GM18498 (cell line): ENCODE measurements at regions not wholly inside any gene's neighbourhood (a gene's known extent, or its start where the extent isn't known, plus 50 kb on each side); places are given as distances from the start of the nearest gene placed in this dataset.
"Not testable (repeated sequence)": the region's sequence is repeated elsewhere in the genome, so short reads cannot be mapped to it uniquely, and the experiment has no call there.

Source experiments
- ATAC-seq: cut with Tn5 transposase; IDR thresholded peaks from one replicate; pipeline ENCODE4 v1.9.1; 2021; ENCODE audit warnings: mild to moderate bottlenecking, moderate library complexity; ENCODE audit not compliant: unreplicated experiment

DNA sequence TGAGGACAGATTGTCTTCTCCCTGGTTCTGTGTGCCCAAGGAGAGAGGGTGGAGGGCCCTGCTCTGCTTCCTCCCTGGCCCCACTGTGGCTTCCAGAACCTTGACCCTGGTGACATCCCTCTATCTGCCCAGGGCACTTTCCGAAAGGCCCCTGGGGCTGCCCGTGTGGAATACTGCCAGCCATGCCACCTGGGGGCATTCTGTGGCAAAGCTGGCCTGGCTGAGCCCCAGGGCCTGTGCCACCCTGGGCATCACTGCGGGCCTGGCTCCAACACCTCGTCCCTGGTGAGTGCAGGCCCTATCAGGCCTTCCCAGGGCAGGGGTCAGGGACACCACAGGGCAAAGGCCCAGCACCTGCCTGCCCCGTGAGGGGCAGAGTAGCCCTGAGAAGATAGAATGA lies 123.7 kb upstream of the MTLN start:
- not testable (repeated sequence) for ATAC-seq

DNA sequence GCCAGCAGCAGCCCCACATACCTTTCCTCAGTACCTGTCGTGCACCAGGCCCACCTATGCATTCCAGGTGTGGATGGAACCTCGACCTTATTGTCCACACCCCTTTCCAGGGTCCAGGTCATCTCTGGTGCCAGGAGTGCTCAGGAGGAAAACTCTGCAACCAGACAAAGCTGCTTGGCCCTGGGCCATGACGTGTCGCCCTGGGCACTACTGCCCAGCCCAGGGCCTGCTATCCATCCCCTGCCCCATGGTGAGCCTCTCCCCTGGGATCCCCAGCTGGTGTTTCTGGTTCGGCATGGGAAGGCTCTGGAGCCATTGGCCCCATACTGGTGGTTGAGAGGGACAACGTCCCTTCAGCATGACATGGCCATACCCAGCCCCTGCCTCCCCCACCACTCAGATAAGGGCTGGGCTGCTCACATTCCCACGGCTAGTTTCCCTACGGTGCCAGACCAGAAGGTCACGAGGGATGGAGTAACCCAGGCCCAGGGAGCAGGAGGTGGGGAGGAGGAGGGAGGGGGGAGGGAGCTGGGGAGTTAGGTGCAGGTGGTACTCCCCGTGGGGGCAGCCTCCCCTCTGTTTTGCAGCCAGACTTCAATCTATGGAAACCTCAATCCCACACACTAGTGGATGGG lies 123.2 kb upstream of the MTLN start:
- ATAC-seq, result not testable (repeated sequence)

DNA sequence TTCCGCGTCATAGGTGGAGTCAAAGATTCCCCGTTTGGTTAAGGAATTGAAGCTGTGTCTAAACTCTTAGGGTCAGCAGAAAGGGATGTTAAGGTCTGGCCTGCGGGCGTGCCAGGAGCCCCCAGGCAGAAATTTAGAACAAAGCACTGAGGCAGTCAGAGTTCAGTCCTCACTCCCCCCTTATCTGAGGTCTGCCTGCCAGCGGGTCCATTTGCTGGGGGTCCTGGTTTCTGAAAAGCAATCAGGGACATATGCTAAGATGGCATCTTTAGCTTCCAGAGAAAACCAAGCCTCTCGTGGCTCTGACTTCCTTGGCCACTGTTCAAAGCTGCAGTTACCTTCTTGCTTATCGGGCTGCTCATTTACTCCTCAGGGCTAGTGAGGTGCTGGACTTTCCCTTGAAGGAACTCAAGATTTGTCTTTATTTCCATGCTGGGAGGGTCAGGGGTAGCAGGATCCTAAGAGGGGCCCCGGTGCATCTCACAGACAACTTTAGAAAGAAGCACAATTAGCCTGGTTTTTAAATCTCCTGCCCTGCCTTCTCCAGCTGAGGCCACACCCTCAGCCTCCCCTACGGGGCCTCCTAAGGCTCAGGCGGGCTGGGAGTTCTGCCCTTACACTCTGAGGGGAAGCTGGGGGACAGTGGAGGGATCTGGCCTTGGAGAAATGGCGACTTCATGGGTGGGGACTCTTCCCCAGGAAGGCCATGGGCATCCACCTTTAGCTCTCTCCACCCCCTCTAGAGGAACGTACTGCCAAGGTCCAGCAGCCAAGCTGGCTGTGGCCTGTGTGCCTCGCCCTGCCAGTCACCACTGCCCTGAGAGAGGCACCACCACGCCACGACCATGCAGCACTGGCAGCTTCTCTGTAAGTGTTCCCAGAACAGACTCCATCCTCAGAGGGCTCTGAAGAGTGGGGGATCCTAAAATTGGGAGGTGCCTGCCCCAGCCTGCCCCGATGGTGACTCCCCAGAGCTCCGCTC lies 121.1 kb upstream of the MTLN start:
- not testable (repeated sequence) for ATAC-seq

DNA sequence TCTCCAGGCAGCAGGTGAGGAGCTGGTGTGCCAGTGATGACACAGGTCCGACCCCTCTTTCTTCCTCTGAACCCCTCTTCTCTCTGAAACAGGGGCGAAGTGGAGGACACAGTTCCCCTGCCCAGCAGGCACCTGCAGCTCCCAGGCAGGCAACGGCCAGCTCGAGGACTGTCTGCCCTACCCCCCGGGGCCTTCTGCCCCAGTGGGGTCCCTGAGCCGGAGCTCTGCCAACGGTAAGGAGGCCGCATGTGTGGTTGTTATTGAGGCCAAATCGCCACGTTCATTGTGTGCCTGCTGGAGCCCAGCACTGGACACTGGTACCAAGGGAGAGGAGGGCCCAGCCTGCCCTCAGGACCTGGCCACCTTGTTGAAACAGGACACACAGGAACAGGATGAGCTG lies 119.3 kb upstream of the MTLN start:
- not testable (repeated sequence) for ATAC-seq

DNA sequence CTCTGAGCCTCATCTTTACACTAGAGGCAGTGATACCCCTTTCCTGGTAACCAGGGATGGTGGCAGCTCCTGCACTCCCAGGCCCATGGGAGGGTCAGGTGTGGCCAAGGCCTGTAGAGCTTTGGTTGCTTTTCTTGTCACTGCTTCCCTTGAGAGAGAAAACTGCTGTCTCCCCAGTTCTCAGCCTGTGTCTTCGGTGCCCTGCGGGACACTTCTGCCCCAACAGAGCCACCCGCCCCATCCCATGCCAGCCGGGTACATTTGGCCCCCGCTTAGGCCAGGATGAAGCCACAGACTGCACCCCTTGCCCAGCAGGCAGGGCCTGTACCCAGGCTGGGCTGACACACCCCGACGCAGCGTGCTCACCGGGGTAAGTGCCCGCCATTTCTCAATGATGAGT lies 117.4 kb upstream of the MTLN start:
- ATAC-seq, result not testable (repeated sequence)

DNA sequence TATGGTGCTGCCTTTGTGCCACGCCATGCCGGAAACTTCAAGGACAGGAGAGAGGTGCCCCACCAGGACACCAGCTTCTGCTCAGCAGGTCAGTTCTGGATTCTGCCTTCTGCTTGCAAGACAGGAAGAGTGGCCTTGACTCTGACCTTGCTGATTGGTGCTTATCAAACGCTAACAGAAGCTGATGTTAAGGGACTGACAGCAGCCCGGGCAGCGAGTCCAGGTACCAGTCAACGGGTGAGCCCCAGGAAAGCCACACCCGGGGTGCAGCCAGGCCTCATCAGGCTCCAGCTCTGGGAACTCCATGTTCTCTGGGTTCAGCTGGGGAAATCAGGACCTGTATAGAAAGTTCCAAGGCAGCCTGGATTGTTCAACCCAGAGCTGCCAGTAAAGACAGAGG lies 116.8 kb upstream of the MTLN start:
- not testable (repeated sequence) for ATAC-seq

DNA sequence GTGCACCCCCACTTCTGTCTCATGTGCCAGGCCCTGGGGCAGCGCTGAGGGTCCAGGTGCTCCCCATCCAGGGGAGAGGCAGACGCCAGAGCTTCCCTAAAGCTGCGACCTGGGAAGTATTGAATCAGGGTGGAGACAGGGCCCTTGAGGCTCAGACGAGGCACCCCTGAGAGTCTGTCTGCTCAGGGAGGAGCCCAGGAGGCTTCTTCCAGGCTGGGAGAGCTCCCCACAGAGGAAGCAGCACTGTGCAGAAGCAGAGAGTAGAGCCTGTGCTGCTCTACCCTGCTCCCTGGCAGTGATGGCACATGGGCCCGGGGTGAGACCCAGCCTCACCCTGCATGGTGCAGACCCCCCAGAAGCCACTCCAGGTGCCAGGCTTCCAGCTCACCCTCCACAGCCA lies 116.3 kb upstream of the MTLN start:
- not testable (repeated sequence) for ATAC-seq

- not testable (repeated sequence) for ATAC-seq
Measured at GRCh38 chr2:110323832-110324231, 111.5 kb upstream of the MTLN start.

DNA sequence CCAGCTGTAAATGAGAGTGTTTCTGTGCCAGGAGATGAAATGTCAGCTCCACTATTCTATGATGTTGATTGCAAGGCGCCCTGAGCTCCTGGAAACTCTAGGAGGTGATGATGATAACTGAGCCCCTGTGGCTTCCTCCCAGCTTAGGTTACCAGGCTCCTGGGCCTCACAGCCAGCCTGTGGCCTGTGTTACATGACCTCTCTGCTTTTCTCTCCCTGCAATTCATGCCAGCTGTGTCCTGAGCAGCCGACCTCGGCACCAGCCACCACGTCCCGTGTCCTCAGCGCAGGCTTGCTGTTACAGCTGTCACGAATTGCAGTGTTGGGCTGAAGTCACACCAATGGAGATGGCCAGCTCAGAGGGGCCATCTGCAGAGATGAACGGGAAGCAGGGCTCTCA lies 110.2 kb upstream of the MTLN start:
- ATAC-seq, result not testable (repeated sequence)

DNA sequence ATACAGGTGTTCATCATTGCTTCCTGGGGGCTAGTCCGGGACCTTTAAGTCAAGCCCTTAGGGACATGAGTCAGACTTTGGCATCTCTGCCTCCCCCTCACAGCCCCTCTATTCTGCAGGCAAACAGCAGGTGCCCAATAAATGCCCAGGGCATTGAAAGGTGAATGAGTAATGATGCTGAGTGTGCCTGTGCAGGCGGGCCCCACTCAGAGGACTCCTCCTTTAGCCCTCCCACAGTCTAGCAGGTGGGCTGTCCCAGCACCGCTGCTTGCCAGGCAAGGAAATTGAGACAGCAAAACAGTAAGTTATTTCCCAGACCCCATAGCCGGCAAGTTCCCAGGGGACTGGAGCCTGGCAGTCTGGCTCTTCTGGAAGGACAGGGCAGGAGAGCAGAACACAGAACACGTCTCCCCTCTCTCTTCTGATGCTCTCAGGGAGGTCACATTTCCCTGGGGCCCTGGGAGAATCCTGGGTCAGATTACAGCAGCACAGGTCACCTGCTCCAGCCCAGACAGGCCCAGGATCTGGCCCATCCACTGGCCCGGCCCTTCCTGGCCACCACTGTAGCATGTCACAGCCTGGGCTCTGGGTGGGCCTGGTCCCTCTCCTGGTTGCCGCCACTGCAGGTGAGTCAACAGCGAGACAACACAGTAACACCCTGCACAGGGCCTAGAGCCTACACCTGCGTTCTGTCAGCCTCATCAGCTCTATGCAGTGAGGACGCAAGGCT lies 108.7 kb upstream of the MTLN start:
- ATAC-seq, result not testable (repeated sequence)

DNA sequence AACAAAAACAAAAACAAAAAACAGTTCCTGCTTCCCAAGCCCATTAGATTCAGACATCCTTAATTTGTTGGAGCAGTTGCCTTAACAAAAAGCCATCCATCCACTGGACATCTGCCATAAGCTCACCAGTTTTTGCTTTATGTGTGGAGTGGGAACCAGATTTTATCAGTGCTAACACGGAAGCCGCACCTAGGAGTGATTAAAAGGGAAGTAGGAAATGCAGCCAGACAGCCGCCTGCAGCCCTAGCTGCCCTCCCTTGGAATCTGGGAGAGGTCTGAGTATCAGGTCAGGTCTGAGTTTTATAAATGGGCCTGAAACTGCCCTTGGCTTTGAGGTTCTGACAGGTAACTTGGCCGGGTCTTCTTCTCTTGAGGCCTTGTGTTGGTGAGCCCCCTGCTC lies 106.6 kb upstream of the MTLN start:
- ATAC-seq, result not testable (repeated sequence)

DNA sequence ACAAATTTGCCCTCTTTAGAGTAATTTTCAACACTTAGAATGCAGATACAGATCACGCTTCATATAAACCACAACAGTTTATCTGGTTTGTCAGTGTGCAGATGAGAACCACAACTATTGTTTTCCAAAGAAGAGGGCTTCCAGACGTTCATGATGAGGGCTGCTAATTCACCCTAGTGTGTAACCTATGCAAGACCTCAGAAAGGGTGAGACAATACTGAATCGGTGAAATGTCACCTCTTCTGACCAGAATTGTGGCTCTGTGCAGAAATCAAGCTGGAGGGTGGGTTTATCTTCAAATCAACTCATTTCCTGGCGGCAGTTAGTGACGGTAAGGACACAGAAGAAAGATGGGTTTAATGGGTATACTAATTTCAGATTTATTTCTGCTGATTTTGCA lies 105.0 kb upstream of the MTLN start:
- not testable (repeated sequence) for ATAC-seq

DNA sequence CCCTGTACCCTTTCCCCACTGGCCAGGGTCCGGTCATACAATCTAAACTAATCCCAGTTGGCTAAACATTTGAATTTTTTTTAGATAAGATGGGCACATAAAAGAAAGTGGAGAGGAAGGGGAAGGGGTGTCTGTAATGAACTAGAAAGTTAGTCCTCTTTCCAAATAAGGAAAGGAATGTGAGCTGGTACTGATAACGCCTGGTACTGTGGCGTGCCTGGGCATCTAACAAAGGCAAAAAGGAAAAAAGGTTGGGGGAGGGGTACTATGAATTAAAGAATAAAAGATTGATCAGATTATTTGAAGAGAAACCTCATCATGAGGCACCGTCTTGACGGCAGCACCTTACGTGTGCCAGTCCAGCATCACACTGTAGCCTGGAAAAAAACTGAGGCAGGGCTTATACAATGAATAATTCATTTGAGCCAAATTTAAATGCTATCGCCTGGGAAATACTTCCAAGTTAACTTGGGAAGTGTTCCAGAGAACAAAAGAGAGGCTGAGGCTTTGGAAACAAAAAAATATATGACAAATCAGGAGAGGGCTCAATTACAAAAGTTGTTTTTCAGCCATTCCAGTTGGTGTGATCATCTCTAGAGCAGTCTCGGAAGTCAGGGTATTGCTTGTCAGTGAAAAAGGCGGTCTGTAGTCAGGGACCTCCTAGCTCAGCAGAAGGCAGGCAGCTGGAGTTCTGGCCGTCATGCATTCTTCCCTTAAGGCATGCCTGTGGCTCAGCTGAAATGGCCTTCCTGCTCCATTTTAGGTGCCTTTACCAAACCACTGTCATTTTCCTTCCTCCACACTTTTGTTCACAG lies 103.9 kb upstream of the MTLN start:
- ATAC-seq, result not testable (repeated sequence)

GRCh38 chr2:110315054-110315820 lies 102.9 kb upstream of the MTLN start:
- not testable (repeated sequence) for ATAC-seq

DNA sequence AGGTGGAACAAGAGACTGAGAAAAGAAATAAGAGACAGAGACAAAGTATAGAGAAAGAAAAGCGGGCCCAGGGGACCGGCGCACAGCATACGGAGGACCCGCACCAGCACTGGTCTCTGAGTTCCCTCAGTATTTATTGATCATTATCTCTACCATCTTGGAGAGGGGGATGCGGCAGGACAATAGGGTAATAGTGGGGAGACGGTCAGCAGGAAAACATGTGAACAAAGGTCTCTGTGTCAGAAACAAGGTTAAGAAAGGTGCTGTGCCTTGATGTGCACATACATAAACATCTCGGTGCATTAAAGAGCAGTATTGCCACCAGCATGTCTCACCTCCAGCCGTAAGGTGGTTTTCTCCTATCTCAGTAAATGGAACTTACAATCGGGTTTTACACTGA lies 102.1 kb upstream of the MTLN start:
- not testable (repeated sequence) for ATAC-seq

DNA sequence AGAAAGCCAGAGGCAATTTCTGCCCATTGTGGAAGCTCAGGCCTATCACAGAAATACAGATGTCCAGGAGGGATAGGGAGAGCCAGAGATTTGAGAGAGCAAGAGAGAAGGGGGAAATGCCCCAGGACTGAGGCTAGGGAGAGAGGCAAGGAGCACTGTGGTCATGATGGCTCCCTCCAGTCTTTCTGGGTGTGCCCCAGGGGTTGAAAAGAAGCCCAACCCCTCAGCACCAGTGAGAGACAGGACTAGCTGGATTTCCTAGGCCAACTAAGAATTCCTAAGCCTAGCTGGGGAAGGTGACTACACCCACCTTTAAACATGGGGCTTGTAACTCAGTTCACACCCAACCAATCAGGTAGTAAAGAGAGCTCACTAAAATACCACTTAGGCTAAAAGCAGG lies 100.7 kb upstream of the MTLN start:
- not testable (repeated sequence) for ATAC-seq

- ATAC-seq, result not testable (repeated sequence)
Measured at GRCh38 chr2:110311713-110312444, 99.5 kb upstream of the MTLN start.

DNA sequence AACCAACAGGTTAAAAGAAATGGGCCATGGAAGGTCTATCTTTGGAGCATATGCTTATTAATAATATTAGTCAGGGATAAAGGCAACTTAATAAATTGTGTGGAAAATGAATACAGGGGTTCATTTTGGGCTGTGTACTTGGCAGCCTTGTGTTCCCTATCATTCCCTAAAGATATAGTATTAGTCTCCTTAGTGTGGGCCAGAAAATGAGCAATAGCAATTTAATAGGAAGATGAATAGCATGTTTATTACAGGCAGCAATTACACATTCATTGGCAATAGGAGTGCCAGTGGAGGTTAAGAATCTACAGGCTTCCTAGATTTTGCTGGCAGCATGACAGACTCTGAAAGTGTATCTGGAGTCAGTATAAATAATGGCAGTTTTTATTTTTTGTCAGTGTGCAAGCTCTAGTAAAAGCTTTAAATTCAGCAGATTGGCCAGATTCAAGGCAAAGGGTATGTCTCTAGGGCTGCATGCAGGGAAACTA lies 98.7 kb upstream of the MTLN start:
- ATAC-seq, result not testable (repeated sequence)

DNA sequence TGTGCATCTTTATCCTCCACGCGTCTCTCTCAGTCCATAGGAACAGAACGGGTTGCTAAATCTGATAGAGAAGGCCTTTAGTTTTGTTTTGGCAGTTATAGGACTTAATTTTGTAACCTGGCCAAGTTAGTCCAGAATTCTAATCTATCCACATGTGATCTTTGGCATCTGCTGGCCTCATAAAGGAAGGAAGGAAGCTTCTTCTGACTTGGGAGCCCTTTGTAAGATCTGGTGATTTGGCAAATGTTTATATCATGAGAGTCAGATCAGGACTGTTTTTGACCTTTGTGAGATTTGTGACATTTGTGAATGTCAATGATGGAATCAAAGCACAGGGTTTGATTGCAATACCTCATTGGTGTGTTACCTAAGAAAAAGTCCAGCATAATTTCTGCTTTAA lies 96.4 kb upstream of the MTLN start:
- not testable (repeated sequence) for ATAC-seq
